ENCODE measurements at regions not wholly inside any gene's neighbourhood (a gene's known extent, or its start where the extent isn't known, plus 50 kb on each side); places are given as distances from the start of the nearest gene placed in this dataset.
"Not testable (repeated sequence)": the region's sequence is repeated elsewhere in the genome, so short reads cannot be mapped to it uniquely, and the experiment has no call there.

GRCh38 chr10:53091574-53091973 is 319.0 kb upstream of the MBL2 start:
- no peak for DNase-seq (ENCODE audit: low read depth, low spot score)

GRCh38 chr10:53088961-53089360 is 316.4 kb upstream of the MBL2 start:
- no peak for DNase-seq (ENCODE audit: low read depth, low spot score)

GRCh38 chr10:53079283-53079682 is 306.7 kb upstream of the MBL2 start:
- DNase-seq (ENCODE audit: low read depth, low spot score), result no peak

GRCh38 chr10:53076948-53077347 is 304.4 kb upstream of the MBL2 start:
- no peak for DNase-seq (ENCODE audit: low read depth, low spot score)

- DNase-seq (ENCODE audit: low read depth, low spot score), result no peak
Observed at GRCh38 chr10:53075469-53075868, 302.9 kb upstream of the MBL2 start.

GRCh38 chr10:53072144-53072543 is 299.6 kb upstream of the MBL2 start:
- DNase-seq (ENCODE audit: low read depth, low spot score), result no peak

- DNase-seq (ENCODE audit: low read depth, low spot score), result no peak
Observed at GRCh38 chr10:53071505-53072125, 299.0 kb upstream of the MBL2 start.

GRCh38 chr10:53069013-53069412 is 296.4 kb upstream of the MBL2 start:
- no peak for DNase-seq (ENCODE audit: low read depth, low spot score)

- DNase-seq (ENCODE audit: low read depth, low spot score), result no peak
Observed at GRCh38 chr10:53064614-53065013, 292.0 kb upstream of the MBL2 start.

- DNase-seq (ENCODE audit: low read depth, low spot score), result no peak
Observed at GRCh38 chr10:53063805-53064204, 291.2 kb upstream of the MBL2 start.

- DNase-seq (ENCODE audit: low read depth, low spot score), result no peak
Observed at GRCh38 chr10:53052521-53053164, 280.1 kb upstream of the MBL2 start.

- no peak for DNase-seq (ENCODE audit: low read depth, low spot score)
Observed at GRCh38 chr10:53045315-53045714, 272.7 kb upstream of the MBL2 start.

- DNase-seq (ENCODE audit: low read depth, low spot score), result not testable (repeated sequence)
Observed at GRCh38 chr10:53035823-53036222, 263.2 kb upstream of the MBL2 start.

GRCh38 chr10:53033396-53033795 is 260.8 kb upstream of the MBL2 start:
- DNase-seq (ENCODE audit: low read depth, low spot score), result no peak

- DNase-seq (ENCODE audit: low read depth, low spot score), result not testable (repeated sequence)
Observed at GRCh38 chr10:53029872-53030849, 257.6 kb upstream of the MBL2 start.

- no peak for DNase-seq (ENCODE audit: low read depth, low spot score)
Observed at GRCh38 chr10:53029449-53029848, 256.9 kb upstream of the MBL2 start.

- DNase-seq (ENCODE audit: low read depth, low spot score), result not testable (repeated sequence)
Observed at GRCh38 chr10:53025765-53026164, 253.2 kb upstream of the MBL2 start.

GRCh38 chr10:53025172-53025711 is 252.7 kb upstream of the MBL2 start:
- no peak for DNase-seq (ENCODE audit: low read depth, low spot score)

- DNase-seq (ENCODE audit: low read depth, low spot score), result no peak
Observed at GRCh38 chr10:53023411-53023810, 250.8 kb upstream of the MBL2 start.

GRCh38 chr10:53022611-53023088 is 250.1 kb upstream of the MBL2 start:
- DNase-seq (ENCODE audit: low read depth, low spot score), result no peak

GRCh38 chr10:53013201-53013810 is 240.7 kb upstream of the MBL2 start:
- DNase-seq (ENCODE audit: low read depth, low spot score), result no peak

All from brain pericyte (primary cell).